ENCODE measurements at regions not wholly inside any gene's neighbourhood (a gene's known extent, or its start where the extent isn't known, plus 50 kb on each side); places are given as distances from the start of the nearest gene placed in this dataset.

DNA sequence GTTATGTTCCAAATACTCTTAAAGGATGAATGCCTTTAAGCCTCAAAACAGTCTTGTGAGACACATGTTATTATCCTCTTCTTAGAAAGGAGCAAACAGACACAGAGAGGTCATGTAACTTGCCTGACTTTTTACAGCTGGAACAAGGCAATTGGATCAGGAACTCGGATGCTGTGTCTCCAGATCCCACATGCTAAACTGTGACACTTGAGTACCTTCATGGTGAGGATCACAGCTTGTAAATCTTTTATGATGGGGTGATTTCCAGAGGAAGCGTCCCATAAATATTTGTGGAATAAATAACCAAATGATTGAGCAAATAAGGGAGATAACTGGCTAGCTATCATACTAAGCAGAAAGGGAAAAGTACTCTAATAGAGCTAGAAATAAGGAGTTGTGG lies 171.2 kb downstream of the C11orf91 start:
- TF ChIP-seq CTCF (conservative IDR thresholded peaks at IDR 0.05; ENCODE audit: low read depth, low read length) = no peak
- TF ChIP-seq EZH2 (IDR thresholded peaks at IDR 0.05; ENCODE audit: low read length, unreplicated experiment) = no peak
- TF ChIP-seq EZH2phosphoT487 (IDR thresholded peaks at IDR 0.05; ENCODE audit: borderline replicate concordance, low read length) = no peak

All from PC-3 (cell line).